WTC11 (cell line): ENCODE measurements at regions not wholly inside any gene's neighbourhood (a gene's known extent, or its start where the extent isn't known, plus 50 kb on each side); places are given as distances from the start of the nearest gene placed in this dataset.
"Not testable (repeated sequence)": the region's sequence is repeated elsewhere in the genome, so short reads cannot be mapped to it uniquely, and the experiment has no call there.

ENCODE experiments used
- ATF3 ChIP-seq: sonication (generic); formaldehyde crosslinking; conservative IDR thresholded peaks from 2 replicates; pipeline ENCODE4 v1.8.1; 2022; ENCODE audit warnings: mild to moderate bottlenecking, missing genetic modification reagents
- CTCF ChIP-seq: fragments of 200-600 bp; IDR thresholded peaks from 2 replicates; pipeline ENCODE4 v1.8.0; 2022; ENCODE audit warnings: antibody characterized with exemption

DNA sequence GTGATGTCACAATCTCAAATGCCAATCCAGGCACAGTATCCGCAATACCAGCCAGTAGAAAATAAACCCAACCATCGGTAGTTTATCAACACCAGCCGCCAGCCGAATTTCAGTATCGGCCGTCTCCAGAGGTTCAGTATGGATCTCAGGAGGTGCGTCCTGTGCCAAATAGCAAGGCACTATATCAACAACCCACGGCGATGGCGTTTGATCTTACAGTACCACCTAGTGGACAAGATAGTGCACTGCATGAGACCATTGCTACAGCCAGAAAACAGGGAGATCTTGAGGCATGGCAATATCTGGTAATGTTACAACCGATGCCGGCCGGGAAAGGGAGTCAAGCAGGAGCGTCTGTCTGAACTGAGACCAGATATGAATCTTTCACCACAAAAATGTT lies 121.8 kb upstream of the DRD5 start:
- TF ChIP-seq ATF3 = not testable (repeated sequence)
- peak; percentile 53 for TF ChIP-seq CTCF
